ENCODE measurements at regions not wholly inside any gene's neighbourhood (a gene's known extent, or its start where the extent isn't known, plus 50 kb on each side); places are given as distances from the start of the nearest gene placed in this dataset.

- H3K4me1 ChIP-seq = no peaks in the 10 kb centered on the region
- H3K9me3 ChIP-seq = no peaks in the 10 kb centered on the region
- TF ChIP-seq POLR2A (IDR thresholded peaks at IDR 0.05) = no peak
- DNase-seq = peak in 1 of 2 donors; percentile 1
- intact Hi-C loops (cut with DNase I) = no loop called here
- H3K27ac ChIP-seq = no peak overlapping the region
- H3K27me3 ChIP-seq = no peaks in the 10 kb centered on the region
- no peak overlapping the region for H3K4me3 ChIP-seq (replicated peaks in 1 of 3)
- WGBS, 2 donors = 67 to 80% methylated on average over 5 to 6 of the region's 7 CpGs
- H3K36me3 ChIP-seq = no peaks in the 10 kb centered on the region
Observed at GRCh38 chr7:110119883-110120581, 970.9 kb upstream of the LRRN3 start.

DNA sequence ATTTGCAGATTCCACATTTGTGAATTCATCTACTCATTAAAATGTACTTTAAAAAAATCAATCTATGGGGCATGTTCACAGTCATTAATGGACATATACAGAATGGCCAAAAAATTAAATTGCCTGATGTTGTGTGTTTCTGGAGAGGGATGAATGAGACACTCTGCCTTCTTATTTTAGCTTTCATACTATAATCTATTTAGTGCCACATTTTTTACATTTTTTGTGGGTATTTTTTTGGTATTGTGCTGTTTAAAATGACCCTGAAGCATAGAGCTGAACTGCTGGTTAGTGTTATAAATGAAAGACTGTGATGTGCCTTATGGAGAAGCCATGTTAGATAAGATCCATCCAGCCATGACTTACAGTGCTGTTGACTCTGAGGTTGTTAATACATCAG lies 961.8 kb upstream of the LRRN3 start:
- intact Hi-C loops (cut with DNase I) = no loop called here
- H3K9me3 ChIP-seq = no peaks in the 10 kb centered on the region
- H3K27ac ChIP-seq = no peak overlapping the region
- no peak for DNase-seq
- TF ChIP-seq POLR2A (IDR thresholded peaks at IDR 0.05) (no peak), CTCF (IDR thresholded peaks at IDR 0.05) (no peak)
- no peaks in the 10 kb centered on the region for H3K27me3 ChIP-seq
- no peaks in the 10 kb centered on the region for H3K36me3 ChIP-seq
- no peak overlapping the region for H3K4me3 ChIP-seq (replicated peaks in 1 of 3)
- H3K4me1 ChIP-seq = no peaks in the 10 kb centered on the region

GRCh38 chr7:110130669-110131068 lies 960.3 kb upstream of the LRRN3 start:
- intact Hi-C loops (cut with DNase I) = no loop called here
- H3K4me1 ChIP-seq = no peaks in the 10 kb centered on the region
- no peak overlapping the region for H3K4me3 ChIP-seq (replicated peaks in 1 of 3)
- no peak overlapping the region for H3K27ac ChIP-seq
- DNase-seq = no peak
- no peaks in the 10 kb centered on the region for H3K27me3 ChIP-seq
- H3K36me3 ChIP-seq = no peaks in the 10 kb centered on the region
- TF ChIP-seq CTCF (IDR thresholded peaks at IDR 0.05) = no peak
- TF ChIP-seq POLR2A (IDR thresholded peaks at IDR 0.05) = no peak
- no peaks in the 10 kb centered on the region for H3K9me3 ChIP-seq
- WGBS, 2 donors = 68 to 73% methylated on average over 2 of the region's 2 CpGs

GRCh38 chr7:110131344-110131743 lies 959.6 kb upstream of the LRRN3 start:
- intact Hi-C loops (cut with DNase I) = no loop called here
- no peak for DNase-seq
- no peak overlapping the region for H3K4me3 ChIP-seq (replicated peaks in 1 of 3)
- H3K27me3 ChIP-seq = no peaks in the 10 kb centered on the region
- no peaks in the 10 kb centered on the region for H3K4me1 ChIP-seq
- H3K36me3 ChIP-seq = no peaks in the 10 kb centered on the region
- no peak overlapping the region for H3K27ac ChIP-seq
- H3K9me3 ChIP-seq = no peaks in the 10 kb centered on the region
- TF ChIP-seq CTCF (IDR thresholded peaks at IDR 0.05) (no peak), POLR2A (IDR thresholded peaks at IDR 0.05) (no peak)

DNA sequence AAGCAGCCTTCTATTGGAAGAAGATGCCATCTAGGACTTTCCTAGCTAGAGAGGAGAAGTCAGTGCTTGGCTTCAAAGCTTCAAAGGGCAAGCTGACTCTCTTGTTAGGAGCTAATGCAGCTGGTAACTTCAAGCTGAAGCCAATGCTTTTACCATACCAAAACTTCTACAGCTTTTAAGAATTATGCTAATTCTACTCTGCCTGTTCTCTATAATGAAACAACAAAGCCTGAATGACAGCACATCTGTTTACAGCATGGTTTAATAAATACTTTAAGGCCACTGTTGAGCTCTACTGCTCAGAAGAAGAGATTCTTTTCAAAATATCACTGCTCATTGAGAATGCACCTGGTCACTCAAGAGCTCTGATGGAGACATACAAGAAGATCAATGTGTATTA lies 951.9 kb upstream of the LRRN3 start:
- no peaks in the 10 kb centered on the region for H3K9me3 ChIP-seq
- TF ChIP-seq POLR2A (IDR thresholded peaks at IDR 0.05) (no peak), CTCF (IDR thresholded peaks at IDR 0.05) (no peak)
- intact Hi-C loops (cut with DNase I) = no loop called here
- no peaks in the 10 kb centered on the region for H3K27me3 ChIP-seq
- H3K36me3 ChIP-seq = no peaks in the 10 kb centered on the region
- no peak for DNase-seq
- H3K4me3 ChIP-seq (replicated peaks in 1 of 3) = no peak overlapping the region
- no peaks in the 10 kb centered on the region for H3K4me1 ChIP-seq
- no peak overlapping the region for H3K27ac ChIP-seq

Measured in thyroid gland (tissue), 4 donors.